ENCODE measurements at regions not wholly inside any gene's neighbourhood (a gene's known extent, or its start where the extent isn't known, plus 50 kb on each side); places are given as distances from the start of the nearest gene placed in this dataset.

DNA sequence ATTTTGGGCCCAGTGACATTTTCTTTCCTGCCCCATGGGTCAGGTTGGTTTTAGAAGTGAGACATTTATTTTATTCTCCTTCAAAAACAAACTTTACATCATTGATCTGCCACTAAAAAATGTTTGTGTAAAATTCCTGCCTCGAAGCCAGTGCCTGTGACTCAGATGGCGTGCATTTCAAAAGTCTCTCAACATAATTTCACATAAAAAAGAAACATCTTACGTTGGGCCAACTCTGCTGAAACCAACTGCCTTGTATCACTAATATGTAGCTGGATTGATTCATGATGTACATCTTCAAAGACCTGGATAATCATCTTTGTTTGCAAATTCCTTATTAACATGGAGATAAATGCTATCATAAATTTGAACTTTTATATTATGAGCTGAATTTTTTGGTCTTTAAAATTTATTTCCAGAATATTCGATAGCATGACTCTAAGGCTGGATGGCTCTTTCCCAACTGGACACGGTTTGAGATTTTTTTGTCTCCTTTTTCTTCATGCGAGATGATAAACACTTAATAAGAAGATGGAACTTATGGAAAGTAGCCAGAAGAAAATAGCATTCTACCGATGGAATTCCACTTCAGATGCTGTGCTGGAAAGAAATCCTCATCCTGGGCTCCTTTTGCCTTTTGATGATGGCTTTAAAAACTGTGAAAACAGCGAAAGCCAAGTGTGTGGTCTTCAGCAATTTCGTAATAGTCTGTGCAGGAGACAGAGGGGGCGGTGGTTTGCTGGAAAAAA is 420.5 kb downstream of the FGF9 start:
- no peaks in the 10 kb centered on the region for H3K9me3 ChIP-seq (ENCODE audit: control insufficient read depth, insufficient read depth, low read depth, low read length)
- H3K4me3 ChIP-seq (ENCODE audit: low read depth, low read length): no peak overlapping the region
- H3K27ac ChIP-seq (ENCODE audit: extremely low read depth, low read depth, low read length): no peak overlapping the region
- H3K36me3 ChIP-seq (ENCODE audit: control insufficient read depth in 2 of 2, insufficient read depth in 1 of 2, low read length in 2 of 2): no peaks in the 10 kb centered on the region
- POLR2A ChIA-PET: no interaction called here
- no peaks in the 10 kb centered on the region for H3K4me1 ChIP-seq (ENCODE audit: control insufficient read depth, insufficient read depth, low read length)
- CTCF ChIA-PET: no interaction called here
- TF ChIP-seq, protein P1, sequence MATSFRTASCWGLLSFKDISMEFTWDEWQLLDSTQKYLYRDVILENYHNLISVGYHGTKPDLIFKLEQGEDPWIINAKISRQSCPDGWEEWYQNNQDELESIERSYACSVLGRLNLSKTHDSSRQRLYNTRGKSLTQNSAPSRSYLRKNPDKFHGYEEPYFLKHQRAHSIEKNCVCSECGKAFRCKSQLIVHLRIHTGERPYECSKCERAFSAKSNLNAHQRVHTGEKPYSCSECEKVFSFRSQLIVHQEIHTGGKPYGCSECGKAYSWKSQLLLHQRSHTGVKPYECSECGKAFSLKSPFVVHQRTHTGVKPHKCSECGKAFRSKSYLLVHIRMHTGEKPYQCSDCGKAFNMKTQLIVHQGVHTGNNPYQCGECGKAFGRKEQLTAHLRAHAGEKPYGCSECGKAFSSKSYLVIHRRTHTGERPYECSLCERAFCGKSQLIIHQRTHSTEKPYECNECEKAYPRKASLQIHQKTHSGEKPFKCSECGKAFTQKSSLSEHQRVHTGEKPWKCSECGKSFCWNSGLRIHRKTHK (tag by site-specific recombination; IDR thresholded peaks at IDR 0.05): no peak
- TF ChIP-seq ZBTB8A (tag by site-specific recombination; IDR thresholded peaks at IDR 0.05): no peak
- TF ChIP-seq, protein P2, sequence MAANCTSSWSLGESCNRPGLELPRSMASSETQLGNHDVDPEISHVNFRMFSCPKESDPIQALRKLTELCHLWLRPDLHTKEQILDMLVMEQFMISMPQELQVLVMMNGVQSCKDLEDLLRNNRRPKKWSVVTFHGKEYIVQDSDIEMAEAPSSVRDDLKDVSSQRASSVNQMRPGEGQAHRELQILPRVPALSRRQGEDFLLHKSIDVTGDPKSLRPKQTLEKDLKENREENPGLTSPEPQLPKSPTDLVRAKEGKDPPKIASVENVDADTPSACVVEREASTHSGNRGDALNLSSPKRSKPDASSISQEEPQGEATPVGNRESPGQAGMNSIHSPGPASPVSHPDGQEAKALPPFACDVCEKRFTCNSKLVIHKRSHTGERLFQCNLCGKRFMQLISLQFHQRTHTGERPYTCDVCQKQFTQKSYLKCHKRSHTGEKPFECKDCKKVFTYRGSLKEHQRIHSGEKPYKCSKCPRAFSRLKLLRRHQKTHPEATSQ (tag by site-specific recombination; IDR thresholded peaks at IDR 0.05): no peak
- TF ChIP-seq ZNF629 (tag by site-specific recombination; IDR thresholded peaks at IDR 0.05): no peak
- no peak for TF ChIP-seq TCF7L2 (IDR thresholded peaks at IDR 0.05; ENCODE audit: borderline replicate concordance, low read depth, low read length)
- no peak for TF ChIP-seq KLF16 (tag by site-specific recombination; IDR thresholded peaks at IDR 0.05)
- TF ChIP-seq PRDM6 (tag by site-specific recombination; IDR thresholded peaks at IDR 0.05): no peak
- no peak for TF ChIP-seq KLF1 (tag by site-specific recombination; IDR thresholded peaks at IDR 0.05)
- no peak for TF ChIP-seq ZNF670 (tag by site-specific recombination; IDR thresholded peaks at IDR 0.05; ENCODE audit: low read depth)
- no peak for TF ChIP-seq ZNF571 (tag by site-specific recombination; IDR thresholded peaks at IDR 0.05)
- TF ChIP-seq ZNF211 (tag by site-specific recombination; IDR thresholded peaks at IDR 0.05; ENCODE audit: low read depth): no peak
- no peak for TF ChIP-seq ZNF521 (tag by site-specific recombination; IDR thresholded peaks at IDR 0.05)
- TF ChIP-seq ZBTB6 (tag by site-specific recombination; IDR thresholded peaks at IDR 0.05): no peak
- no peak for TF ChIP-seq ZNF776 (tag by site-specific recombination; IDR thresholded peaks at IDR 0.05; ENCODE audit: borderline replicate concordance)
- no peak for TF ChIP-seq ZNF843 (tag by site-specific recombination; IDR thresholded peaks at IDR 0.05)
- no peak for TF ChIP-seq ZNF184 (tag by site-specific recombination; IDR thresholded peaks at IDR 0.05)
- TF ChIP-seq ZNF837 (tag by site-specific recombination; IDR thresholded peaks at IDR 0.05): no peak
- TF ChIP-seq ZNF473 (tag by site-specific recombination; IDR thresholded peaks at IDR 0.05): no peak
- no peak for TF ChIP-seq ZBTB1 (tag by site-specific recombination; IDR thresholded peaks at IDR 0.05)

DNA sequence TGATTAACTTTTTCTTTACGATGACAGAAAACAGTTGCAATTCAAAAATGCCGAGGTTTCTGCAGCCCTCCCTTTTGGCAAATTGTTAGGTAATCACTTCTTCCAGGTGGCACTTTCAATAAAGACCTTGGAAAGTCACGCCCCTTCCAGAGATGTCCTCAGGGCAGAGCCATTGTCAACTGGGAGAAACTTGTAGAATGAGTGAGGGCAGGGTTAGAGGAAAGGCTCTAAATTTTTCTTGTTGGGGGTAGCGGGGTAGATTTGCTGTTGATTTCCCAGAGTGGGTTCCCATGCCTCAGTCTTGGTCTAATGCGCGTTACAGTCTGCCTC is 421.1 kb downstream of the FGF9 start:
- Histone ChIP-seq H3K4me1 (ENCODE audit: control insufficient read depth, insufficient read depth, low read length) (no peaks in the 10 kb centered on the region), H3K27ac (ENCODE audit: extremely low read depth, low read depth, low read length) (no peak overlapping the region), H3K9me3 (ENCODE audit: control insufficient read depth, insufficient read depth, low read depth, low read length) (no peaks in the 10 kb centered on the region), H3K36me3 (ENCODE audit: control insufficient read depth in 2 of 2, insufficient read depth in 1 of 2, low read length in 2 of 2) (no peaks in the 10 kb centered on the region), H3K4me3 (ENCODE audit: low read depth, low read length) (no peak overlapping the region)
- ChIA-PET POLR2A (no interaction called here), CTCF (no interaction called here)
- TF ChIP-seq SP2 (tag by site-specific recombination; IDR thresholded peaks at IDR 0.05) (no peak), ZNF791 (tag by site-specific recombination; IDR thresholded peaks at IDR 0.05) (no peak), ZNF155 (tag by site-specific recombination; IDR thresholded peaks at IDR 0.05) (no peak), ZNF664 (tag by site-specific recombination; IDR thresholded peaks at IDR 0.05) (no peak), KLF1 (tag by site-specific recombination; IDR thresholded peaks at IDR 0.05) (no peak), ZNF660 (tag by site-specific recombination; IDR thresholded peaks at IDR 0.05) (no peak), KLF8 (tag by site-specific recombination; IDR thresholded peaks at IDR 0.05) (no peak)
- TF ChIP-seq, protein P3, sequence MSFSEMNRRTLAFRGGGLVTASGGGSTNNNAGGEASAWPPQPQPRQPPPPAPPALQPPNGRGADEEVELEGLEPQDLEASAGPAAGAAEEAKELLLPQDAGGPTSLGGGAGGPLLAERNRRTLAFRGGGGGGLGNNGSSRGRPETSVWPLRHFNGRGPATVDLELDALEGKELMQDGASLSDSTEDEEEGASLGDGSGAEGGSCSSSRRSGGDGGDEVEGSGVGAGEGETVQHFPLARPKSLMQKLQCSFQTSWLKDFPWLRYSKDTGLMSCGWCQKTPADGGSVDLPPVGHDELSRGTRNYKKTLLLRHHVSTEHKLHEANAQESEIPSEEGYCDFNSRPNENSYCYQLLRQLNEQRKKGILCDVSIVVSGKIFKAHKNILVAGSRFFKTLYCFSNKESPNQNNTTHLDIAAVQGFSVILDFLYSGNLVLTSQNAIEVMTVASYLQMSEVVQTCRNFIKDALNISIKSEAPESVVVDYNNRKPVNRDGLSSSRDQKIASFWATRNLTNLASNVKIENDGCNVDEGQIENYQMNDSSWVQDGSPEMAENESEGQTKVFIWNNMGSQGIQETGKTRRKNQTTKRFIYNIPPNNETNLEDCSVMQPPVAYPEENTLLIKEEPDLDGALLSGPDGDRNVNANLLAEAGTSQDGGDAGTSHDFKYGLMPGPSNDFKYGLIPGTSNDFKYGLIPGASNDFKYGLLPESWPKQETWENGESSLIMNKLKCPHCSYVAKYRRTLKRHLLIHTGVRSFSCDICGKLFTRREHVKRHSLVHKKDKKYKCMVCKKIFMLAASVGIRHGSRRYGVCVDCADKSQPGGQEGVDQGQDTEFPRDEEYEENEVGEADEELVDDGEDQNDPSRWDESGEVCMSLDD (tag by site-specific recombination; IDR thresholded peaks at IDR 0.05): no peak
- TF ChIP-seq, protein P4, sequence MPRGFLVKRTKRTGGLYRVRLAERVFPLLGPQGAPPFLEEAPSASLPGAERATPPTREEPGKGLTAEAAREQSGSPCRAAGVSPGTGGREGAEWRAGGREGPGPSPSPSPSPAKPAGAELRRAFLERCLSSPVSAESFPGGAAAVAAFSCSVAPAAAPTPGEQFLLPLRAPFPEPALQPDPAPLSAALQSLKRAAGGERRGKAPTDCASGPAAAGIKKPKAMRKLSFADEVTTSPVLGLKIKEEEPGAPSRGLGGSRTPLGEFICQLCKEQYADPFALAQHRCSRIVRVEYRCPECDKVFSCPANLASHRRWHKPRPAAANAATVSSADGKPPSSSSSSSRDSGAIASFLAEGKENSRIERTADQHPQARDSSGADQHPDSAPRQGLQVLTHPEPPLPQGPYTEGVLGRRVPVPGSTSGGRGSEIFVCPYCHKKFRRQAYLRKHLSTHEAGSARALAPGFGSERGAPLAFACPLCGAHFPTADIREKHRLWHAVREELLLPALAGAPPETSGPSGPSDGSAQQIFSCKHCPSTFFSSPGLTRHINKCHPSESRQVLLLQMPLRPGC (tag by site-specific recombination; IDR thresholded peaks at IDR 0.05): no peak
